ENCODE measurements at regions not wholly inside any gene's neighbourhood (a gene's known extent, or its start where the extent isn't known, plus 50 kb on each side); places are given as distances from the start of the nearest gene placed in this dataset.

- no peak for TF ChIP-seq CTCF (conservative IDR thresholded peaks at IDR 0.05; ENCODE audit: low read depth, low read length)
- TF ChIP-seq EZH2phosphoT487 (IDR thresholded peaks at IDR 0.05; ENCODE audit: borderline replicate concordance, low read length) = no peak
These were observed 217.4 kb upstream of the SLC35B3 start for GRCh38 chr6:8652710-8653109.

Data from PC-3 (cell line).